ENCODE measurements at regions not wholly inside any gene's neighbourhood (a gene's known extent, or its start where the extent isn't known, plus 50 kb on each side); places are given as distances from the start of the nearest gene placed in this dataset.
"Not testable (repeated sequence)": the region's sequence is repeated elsewhere in the genome, so short reads cannot be mapped to it uniquely, and the experiment has no call there.

- Mint-ChIP-seq H3K9me3 (no peaks in the 10 kb centered on the region), H3K4me1 (ENCODE audit: unreplicated experiment) (peaks cover 7% of the 10 kb centered on the region), H3K27ac (no peak overlapping the region), H3K4me3 (no peak overlapping the region), H3K36me3 (no peaks in the 10 kb centered on the region), H3K27me3 (no peaks in the 10 kb centered on the region)
- peak; percentile 59 for TF ChIP-seq CTCF (conservative IDR thresholded peaks at IDR 0.05)
- no peak for DNase-seq (ENCODE audit: extremely low spot score, unreplicated experiment)
Observed at GRCh38 chr2:167331636-167332232, 443.5 kb downstream of the XIRP2 start.

- not testable (repeated sequence) for DNase-seq (ENCODE audit: extremely low spot score, unreplicated experiment); H3K4me1 Mint-ChIP-seq (ENCODE audit: unreplicated experiment); H3K9me3 Mint-ChIP-seq; H3K27me3 Mint-ChIP-seq; H3K27ac Mint-ChIP-seq; H3K4me3 Mint-ChIP-seq; H3K36me3 Mint-ChIP-seq
Observed at GRCh38 chr2:167328808-167329207, 440.5 kb downstream of the XIRP2 start.

- H3K4me1 Mint-ChIP-seq (ENCODE audit: unreplicated experiment): no peaks in the 10 kb centered on the region
- no peak for TF ChIP-seq CTCF (conservative IDR thresholded peaks at IDR 0.05)
Observed at GRCh38 chr2:167322795-167323194, 434.5 kb downstream of the XIRP2 start.

GRCh38 chr2:167318581-167318980 is 430.3 kb downstream of the XIRP2 start:
- no peak overlapping the region for H3K4me3 Mint-ChIP-seq
- H3K4me1 Mint-ChIP-seq (ENCODE audit: unreplicated experiment): no peaks in the 10 kb centered on the region
- DNase-seq (ENCODE audit: extremely low spot score, unreplicated experiment): no peak
- H3K36me3 Mint-ChIP-seq: peaks cover 3% of the 10 kb centered on the region
- no peaks in the 10 kb centered on the region for H3K9me3 Mint-ChIP-seq
- H3K27ac Mint-ChIP-seq: no peak overlapping the region
- H3K27me3 Mint-ChIP-seq: no peaks in the 10 kb centered on the region
- TF ChIP-seq CTCF (conservative IDR thresholded peaks at IDR 0.05): no peak

More at GRCh38 chr2:167322795-167323194, 434.5 kb downstream of the XIRP2 start:
- DNase-seq (ENCODE audit: extremely low spot score, unreplicated experiment): no peak
- Mint-ChIP-seq H3K9me3 (no peaks in the 10 kb centered on the region), H3K4me3 (no peak overlapping the region), H3K27me3 (no peaks in the 10 kb centered on the region), H3K36me3 (no peaks in the 10 kb centered on the region), H3K27ac (no peak overlapping the region)

GRCh38 chr2:167310442-167310841 is 422.2 kb downstream of the XIRP2 start:
- Mint-ChIP-seq H3K27me3 (no peaks in the 10 kb centered on the region), H3K36me3 (no peaks in the 10 kb centered on the region), H3K27ac (no peak overlapping the region), H3K9me3 (no peaks in the 10 kb centered on the region), H3K4me1 (ENCODE audit: unreplicated experiment) (no peaks in the 10 kb centered on the region), H3K4me3 (no peak overlapping the region)
- no peak for DNase-seq (ENCODE audit: extremely low spot score, unreplicated experiment)
- TF ChIP-seq CTCF (conservative IDR thresholded peaks at IDR 0.05): no peak
